AG10803 (cell line): ENCODE measurements at regions not wholly inside any gene's neighbourhood (a gene's known extent, or its start where the extent isn't known, plus 50 kb on each side); places are given as distances from the start of the nearest gene placed in this dataset.
A peak's percentile ranks its signal among the peaks of the same experiment; 100 is the strongest.

Experiments
- DNase-seq: peaks from one replicate; pipeline ENCODE4 v3.0.0; 2010; ENCODE audit warnings: low read depth
- H3K4me3 ChIP-seq: 2 replicates; pipeline ENCODE4 v1.5.1; 2011; ENCODE audit warnings: mild to moderate bottlenecking, low read length, control low read depth
- CTCF ChIP-seq: conservative IDR thresholded peaks from 2 replicates; pipeline ENCODE4 v1.5.1; 2011; ENCODE audit warnings: mild to moderate bottlenecking, low read length, control low read depth, inconsistent platforms

GRCh38 chr17:79202480-79202879 is 127.9 kb downstream of the ENGASE start:
- no peak for TF ChIP-seq CTCF

GRCh38 chr17:79201536-79202227 is 127.1 kb downstream of the ENGASE start:
- H3K4me3 ChIP-seq, result no peak overlapping the region
- DNase-seq, result peak; percentile 41
- no peak for TF ChIP-seq CTCF

More at GRCh38 chr17:79202480-79202879, 127.9 kb downstream of the ENGASE start:
- DNase-seq, result no peak
- no peak overlapping the region for H3K4me3 ChIP-seq

GRCh38 chr17:79201119-79201518 is 126.5 kb downstream of the ENGASE start:
- H3K4me3 ChIP-seq, result no peak overlapping the region
- no peak for DNase-seq
- TF ChIP-seq CTCF, result no peak

- DNase-seq, result no peak
- TF ChIP-seq CTCF, result no peak
- H3K4me3 ChIP-seq, result no peak overlapping the region
Observed at GRCh38 chr17:79196913-79197312, 122.3 kb downstream of the ENGASE start.

GRCh38 chr17:79192503-79193351 is 118.1 kb downstream of the ENGASE start:
- no peak overlapping the region for H3K4me3 ChIP-seq
- DNase-seq, result peak; percentile 7
- TF ChIP-seq CTCF, result no peak

- no peak for DNase-seq
- no peak for TF ChIP-seq CTCF
- no peak overlapping the region for H3K4me3 ChIP-seq
Observed at GRCh38 chr17:79191270-79191934, 116.8 kb downstream of the ENGASE start.
